ENCODE measurements at regions not wholly inside any gene's neighbourhood (a gene's known extent, or its start where the extent isn't known, plus 50 kb on each side); places are given as distances from the start of the nearest gene placed in this dataset.

DNA sequence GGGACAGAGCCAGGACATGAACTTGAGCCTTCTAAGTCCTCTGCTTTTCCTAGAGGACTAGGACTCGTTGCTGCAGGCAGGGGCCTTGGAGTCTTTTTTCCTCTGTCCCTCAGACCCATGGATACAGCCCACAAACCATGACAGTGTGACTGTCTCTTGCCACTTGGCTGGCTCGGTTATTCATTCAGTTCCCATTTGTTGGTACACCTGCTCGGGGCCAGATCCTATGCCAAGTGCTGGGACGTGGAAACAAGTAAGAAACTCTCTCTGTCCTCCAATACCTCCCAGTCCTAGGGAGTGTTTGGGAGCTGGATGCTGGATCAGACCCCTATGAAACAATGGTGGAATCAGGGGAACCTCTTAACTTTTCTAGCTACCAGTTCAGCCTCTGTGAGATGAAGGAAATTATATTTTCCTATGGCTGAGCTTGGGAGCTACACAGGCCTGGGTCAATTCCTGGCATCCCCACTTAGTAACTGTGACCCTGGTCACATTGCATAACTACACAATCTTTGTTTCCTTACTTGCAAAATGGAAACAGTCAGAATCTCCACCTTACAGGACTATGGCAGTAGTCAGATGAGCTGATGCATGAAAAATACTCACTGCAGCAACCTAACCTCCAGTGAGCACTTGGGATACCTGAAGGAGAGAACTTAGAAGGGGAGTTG, 106.3 kb upstream of the VRK1 start:
- TF ChIP-seq, protein P1, sequence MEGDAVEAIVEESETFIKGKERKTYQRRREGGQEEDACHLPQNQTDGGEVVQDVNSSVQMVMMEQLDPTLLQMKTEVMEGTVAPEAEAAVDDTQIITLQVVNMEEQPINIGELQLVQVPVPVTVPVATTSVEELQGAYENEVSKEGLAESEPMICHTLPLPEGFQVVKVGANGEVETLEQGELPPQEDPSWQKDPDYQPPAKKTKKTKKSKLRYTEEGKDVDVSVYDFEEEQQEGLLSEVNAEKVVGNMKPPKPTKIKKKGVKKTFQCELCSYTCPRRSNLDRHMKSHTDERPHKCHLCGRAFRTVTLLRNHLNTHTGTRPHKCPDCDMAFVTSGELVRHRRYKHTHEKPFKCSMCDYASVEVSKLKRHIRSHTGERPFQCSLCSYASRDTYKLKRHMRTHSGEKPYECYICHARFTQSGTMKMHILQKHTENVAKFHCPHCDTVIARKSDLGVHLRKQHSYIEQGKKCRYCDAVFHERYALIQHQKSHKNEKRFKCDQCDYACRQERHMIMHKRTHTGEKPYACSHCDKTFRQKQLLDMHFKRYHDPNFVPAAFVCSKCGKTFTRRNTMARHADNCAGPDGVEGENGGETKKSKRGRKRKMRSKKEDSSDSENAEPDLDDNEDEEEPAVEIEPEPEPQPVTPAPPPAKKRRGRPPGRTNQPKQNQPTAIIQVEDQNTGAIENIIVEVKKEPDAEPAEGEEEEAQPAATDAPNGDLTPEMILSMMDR (IDR thresholded peaks at IDR 0.05): no peak
- TF ChIP-seq POLR2A (IDR thresholded peaks at IDR 0.05): no peak

Measured in adrenal gland (tissue), 5 donors.